B cell (primary cell): ENCODE measurements at regions not wholly inside any gene's neighbourhood (a gene's known extent, or its start where the extent isn't known, plus 50 kb on each side); places are given as distances from the start of the nearest gene placed in this dataset.

Source experiments
- ATAC-seq: fragments of 200-7000 bp; cut with Tn5 transposase; one replicate; pipeline ENCODE4 v1.10.0; 2021; ENCODE audit warnings: low read depth, mild to moderate bottlenecking, moderate number of reproducible peaks, moderate library complexity
- CTCF ChIA-PET: fragments of 350-600 bp; sonication (Branson Sonifier 250); formaldehyde crosslinking; loops from one replicate; lab custom pipeline; 2021; ENCODE audit warnings: antibody characterized with exemption, inconsistent platforms; lab: Charles Lee
- POLR2A ChIA-PET: fragments of 350-600 bp; sonication (Branson Sonifier 250); formaldehyde crosslinking; loops from one replicate; lab custom pipeline; 2021; ENCODE audit warnings: antibody characterized with exemption; lab: Charles Lee
- DNase-seq: peaks from one replicate; pipeline ENCODE4 v3.0.0; 2013
- H2AFZ ChIP-seq: 2 replicates; pipeline ENCODE4 v1.6.1; 2012; ENCODE audit warnings: mild to moderate bottlenecking, low read depth, low read length; ENCODE audit not compliant: insufficient read depth, poor library complexity, severe bottlenecking
- H3K27ac ChIP-seq, 2 donors: 1 replicate in 1 of 2; 2 replicates in 1 of 2; pipeline ENCODE4 v1.5.1; 2012 to 2013; ENCODE audit warnings: low read length in 2 of 2, mild to moderate bottlenecking in 2 of 2, moderate library complexity in 1 of 2
- H3K27me3 ChIP-seq, 4 experiments: fragments of 200-600 bp in 1 of 4; sonication (generic) in 1 of 4; replicated peaks in 1 of 4; 1 replicate in 2 of 4; 2 replicates in 2 of 4; pipeline versions ENCODE4 v1.6.1 to v1.7.0; 2013 to 2016; ENCODE audit warnings: low read length in 3 of 4, mild to moderate bottlenecking in 2 of 4, mixed read lengths in 1 of 4, moderate library complexity in 1 of 4; ENCODE audit not compliant: insufficient read depth in 4 of 4, control insufficient read depth in 3 of 4; ENCODE audit errors: control extremely low read depth in 1 of 4
- H3K36me3 ChIP-seq, 2 experiments: replicated peaks in 1 of 2; 1 replicate in 1 of 2; 2 replicates in 1 of 2; pipeline versions ENCODE4 v1.6.1 to v1.7.1; 2013; ENCODE audit warnings: low read length in 1 of 2; ENCODE audit not compliant: insufficient read depth in 2 of 2, control insufficient read depth in 1 of 2; ENCODE audit errors: control extremely low read depth in 1 of 2, extremely low read depth in 1 of 2
- H3K4me1 ChIP-seq, 2 donors: fragments of 200-600 bp in 1 of 2; sonication (generic) in 1 of 2; 1 replicate in 1 of 2; 2 replicates in 1 of 2; pipeline versions ENCODE4 v1.5.1 to v1.6.1; 2013 to 2017; ENCODE audit warnings: low read length in 2 of 2; ENCODE audit not compliant: control insufficient read depth in 2 of 2, insufficient read depth in 2 of 2
- H3K4me2 ChIP-seq: replicated peaks from 2 replicates; pipeline ENCODE3; 2012; ENCODE audit warnings: mild to moderate bottlenecking, low read depth, low read length; ENCODE audit not compliant: poor library complexity, severe bottlenecking
- H3K4me3 ChIP-seq, 5 experiments: fragments of 200-600 bp in 1 of 5; sonication (generic) in 1 of 5; 1 replicate in 3 of 5; 2 replicates in 2 of 5; pipeline versions ENCODE4 v1.5.1 to v1.7.0; 2011 to 2016; ENCODE audit warnings: low read length in 4 of 5, mild to moderate bottlenecking in 4 of 5, low read depth in 2 of 5, control low read depth in 1 of 5, moderate library complexity in 1 of 5; ENCODE audit not compliant: insufficient read depth in 1 of 5; ENCODE audit errors: control extremely low read depth in 1 of 5, extremely low read depth in 1 of 5
- H3K79me2 ChIP-seq: fragments of 200-600 bp; sonication (generic); one replicate; pipeline ENCODE4 v1.6.0; 2016; ENCODE audit warnings: low read length; ENCODE audit not compliant: control insufficient read depth, insufficient read depth
- H3K9ac ChIP-seq: fragments of 200-600 bp; sonication (generic); 2 replicates; pipeline ENCODE4 v1.6.1; 2017; ENCODE audit warnings: mild to moderate bottlenecking, low read length, moderate library complexity
- H3K9me3 ChIP-seq, 3 donors: one replicate each; pipeline versions ENCODE4 v1.6.1 to v1.7.1; 2013; ENCODE audit warnings: low read length in 2 of 3; ENCODE audit not compliant: control insufficient read depth in 2 of 3, insufficient read depth in 1 of 3; ENCODE audit errors: control extremely low read depth in 1 of 3
- H4K20me1 ChIP-seq: 2 replicates; pipeline ENCODE4 v1.6.0; 2012; ENCODE audit warnings: mild to moderate bottlenecking, low read length; ENCODE audit not compliant: insufficient read depth, control insufficient read depth, poor library complexity, severe bottlenecking
- H3K27ac Mint-ChIP-seq: one replicate; pipeline ENCODE4 v1.8.0; 2021; ENCODE audit warnings: mixed read lengths
- H3K27me3 Mint-ChIP-seq: one replicate; pipeline ENCODE4 v1.8.0; 2021; ENCODE audit warnings: mixed read lengths
- H3K4me1 Mint-ChIP-seq: one replicate; pipeline ENCODE4 v1.8.0; 2021; ENCODE audit warnings: mixed read lengths
- H3K4me3 Mint-ChIP-seq: one replicate; pipeline ENCODE4 v1.8.0; 2021; ENCODE audit warnings: mixed read lengths
- H3K9me3 Mint-ChIP-seq: one replicate; pipeline ENCODE4 v1.8.0; 2022; ENCODE audit warnings: mixed read lengths; ENCODE audit not compliant: insufficient read depth
- EZH2 ChIP-seq: IDR thresholded peaks from 2 replicates; pipeline ENCODE4 v1.6.1; 2012; ENCODE audit warnings: borderline replicate concordance, low read depth, mild to moderate bottlenecking, moderate library complexity, low read length; ENCODE audit not compliant: insufficient read depth, poor library complexity, severe bottlenecking
- WGBS: methylation state at CpG from one replicate; pipeline ENCODE4 v1.1.5; 2013; ENCODE audit warnings: missing lambda C conversion rate; ENCODE audit not compliant: insufficient coverage; 5-methylcytosine and 5-hydroxymethylcytosine counted together
- intact Hi-C: fragments of 100-400 bp; cut with micrococcal nuclease; formaldehyde crosslinking; loops from one replicate; pipeline ENCODE4 v1.10.0; 2022
- TF ChIP-seq, protein P1 (sequence below): fragments of 200-600 bp; IDR thresholded peaks from one replicate; pipeline ENCODE4 v1.8.0; 2022; ENCODE audit warnings: antibody characterized with exemption, mild to moderate bottlenecking

DNA sequence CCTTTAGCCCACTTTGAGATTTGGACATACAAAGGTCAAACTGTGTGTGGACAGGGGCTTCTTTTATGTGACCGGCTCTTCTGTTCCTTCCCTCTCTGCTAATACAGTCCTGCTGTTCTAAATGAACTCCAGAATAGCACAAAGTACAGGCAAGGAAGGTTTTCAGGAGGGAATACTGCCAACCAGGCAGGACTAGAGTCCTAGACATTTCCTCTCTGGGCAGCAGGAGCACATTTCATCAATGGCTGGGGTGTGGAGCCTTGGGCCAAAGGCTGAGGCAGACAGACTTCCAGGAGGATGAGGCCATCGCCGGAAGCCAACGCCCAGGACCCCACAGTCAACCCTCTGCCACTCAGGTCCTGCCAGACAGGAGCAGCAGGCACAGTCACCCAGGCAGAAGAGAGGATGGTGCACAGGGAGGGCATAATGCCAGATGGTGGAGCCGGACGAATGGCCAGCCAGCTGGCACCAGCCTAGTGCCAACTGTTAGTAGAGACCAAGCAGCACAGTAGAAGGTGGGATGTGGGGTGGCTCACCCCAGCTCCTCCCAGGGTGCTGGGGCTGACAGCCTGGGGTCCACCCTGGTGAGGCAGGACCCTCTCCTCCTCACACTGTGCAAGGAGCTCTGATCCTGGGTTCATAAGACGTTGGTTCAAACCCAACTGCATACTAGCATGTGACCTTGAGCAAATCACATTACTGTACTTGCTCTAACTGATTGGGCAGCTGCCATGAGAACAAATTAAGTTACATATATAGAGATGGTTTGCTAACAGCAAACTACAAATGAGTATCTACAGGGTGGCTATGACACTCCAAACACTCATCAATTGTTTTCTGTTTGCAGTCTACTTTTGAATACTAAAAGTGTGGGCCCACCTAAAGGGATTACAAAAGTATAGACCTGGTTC is 410.7 kb downstream of the SIPA1L2 start:
- Histone ChIP-seq H3K36me3 (no peaks in the 10 kb centered on the region), H3K27ac (no peak overlapping the region), H4K20me1 (no peaks in the 10 kb centered on the region), H3K4me2 (no peak overlapping the region), H3K9me3 (peaks cover 0 to 14% (median 0%) of the 10 kb centered on the region in 3 donors), H3K27me3 (no peaks in the 10 kb centered on the region), H3K9ac (no peak overlapping the region), H2AFZ (no peak overlapping the region), H3K4me1 (no peaks in the 10 kb centered on the region), H3K79me2 (no peaks in the 10 kb centered on the region), H3K4me3 (no peak overlapping the region)
- no peaks in the 10 kb centered on the region for H3K4me1 Mint-ChIP-seq
- H3K27me3 Mint-ChIP-seq = no peaks in the 10 kb centered on the region
- WGBS = 95% methylated on average over 4 of the region's 7 CpGs
- no peak for ATAC-seq
- intact Hi-C loops = no loop called here
- no peak for TF ChIP-seq EZH2
- TF ChIP-seq, protein P1, sequence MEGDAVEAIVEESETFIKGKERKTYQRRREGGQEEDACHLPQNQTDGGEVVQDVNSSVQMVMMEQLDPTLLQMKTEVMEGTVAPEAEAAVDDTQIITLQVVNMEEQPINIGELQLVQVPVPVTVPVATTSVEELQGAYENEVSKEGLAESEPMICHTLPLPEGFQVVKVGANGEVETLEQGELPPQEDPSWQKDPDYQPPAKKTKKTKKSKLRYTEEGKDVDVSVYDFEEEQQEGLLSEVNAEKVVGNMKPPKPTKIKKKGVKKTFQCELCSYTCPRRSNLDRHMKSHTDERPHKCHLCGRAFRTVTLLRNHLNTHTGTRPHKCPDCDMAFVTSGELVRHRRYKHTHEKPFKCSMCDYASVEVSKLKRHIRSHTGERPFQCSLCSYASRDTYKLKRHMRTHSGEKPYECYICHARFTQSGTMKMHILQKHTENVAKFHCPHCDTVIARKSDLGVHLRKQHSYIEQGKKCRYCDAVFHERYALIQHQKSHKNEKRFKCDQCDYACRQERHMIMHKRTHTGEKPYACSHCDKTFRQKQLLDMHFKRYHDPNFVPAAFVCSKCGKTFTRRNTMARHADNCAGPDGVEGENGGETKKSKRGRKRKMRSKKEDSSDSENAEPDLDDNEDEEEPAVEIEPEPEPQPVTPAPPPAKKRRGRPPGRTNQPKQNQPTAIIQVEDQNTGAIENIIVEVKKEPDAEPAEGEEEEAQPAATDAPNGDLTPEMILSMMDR = no peak
- ChIA-PET POLR2A (no interaction called here), CTCF (no interaction called here)
- H3K27ac Mint-ChIP-seq = no peak overlapping the region
- no peaks in the 10 kb centered on the region for H3K9me3 Mint-ChIP-seq
- DNase-seq = no peak
- no peak overlapping the region for H3K4me3 Mint-ChIP-seq

DNA sequence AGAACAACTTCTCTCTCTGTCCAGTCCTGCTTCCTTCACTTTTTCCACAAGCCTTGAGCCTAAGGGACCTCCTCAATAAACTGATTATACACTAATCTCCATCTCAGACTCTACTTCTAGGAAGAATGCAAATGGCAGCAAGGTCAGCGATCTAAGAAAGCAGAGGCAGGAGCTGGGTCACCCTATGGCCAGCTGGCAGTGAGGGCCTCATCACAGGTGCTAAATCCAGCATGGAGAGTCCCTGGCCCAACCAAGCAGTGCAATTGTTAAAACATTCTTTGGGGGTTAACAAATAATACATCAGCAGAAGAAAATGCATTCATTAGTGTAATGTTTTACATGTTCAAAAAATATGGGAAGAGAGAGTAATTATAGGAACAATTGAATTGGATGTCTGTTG is 416.0 kb downstream of the SIPA1L2 start:
- H3K4me3 Mint-ChIP-seq = no peak overlapping the region
- 73% methylated on average over 1 of the region's 1 CpG for WGBS
- Histone ChIP-seq H3K27me3 (no peaks in the 10 kb centered on the region), H3K4me2 (no peak overlapping the region), H3K9me3 (no peaks in the 10 kb centered on the region), H3K4me3 (no peak overlapping the region), H3K4me1 (no peaks in the 10 kb centered on the region), H3K27ac (no peak overlapping the region), H3K9ac (no peak overlapping the region), H3K36me3 (no peaks in the 10 kb centered on the region), H4K20me1 (no peaks in the 10 kb centered on the region), H2AFZ (no peak overlapping the region), H3K79me2 (no peaks in the 10 kb centered on the region)
- H3K27me3 Mint-ChIP-seq = peaks cover 5% of the 10 kb centered on the region
- no peaks in the 10 kb centered on the region for H3K4me1 Mint-ChIP-seq
- CTCF ChIA-PET = no interaction called here
- intact Hi-C loops = no loop called here
- H3K9me3 Mint-ChIP-seq = no peaks in the 10 kb centered on the region
- H3K27ac Mint-ChIP-seq = no peak overlapping the region
- TF ChIP-seq, protein P1 = no peak
- TF ChIP-seq EZH2 = no peak
- POLR2A ChIA-PET = no interaction called here
- no peak for DNase-seq
- no peak for ATAC-seq
